GM19468 (cell line): ENCODE measurements at regions not wholly inside any gene's neighbourhood (a gene's known extent, or its start where the extent isn't known, plus 50 kb on each side); places are given as distances from the start of the nearest gene placed in this dataset.
"Not testable (repeated sequence)": the region's sequence is repeated elsewhere in the genome, so short reads cannot be mapped to it uniquely, and the experiment has no call there.

ENCODE experiments used
- ATAC-seq: cut with Tn5 transposase; IDR thresholded peaks from one replicate; pipeline ENCODE4 v1.9.1; 2021; ENCODE audit warnings: mild to moderate bottlenecking, moderate library complexity, moderate number of reproducible peaks; ENCODE audit not compliant: unreplicated experiment; ENCODE audit errors: extremely low read depth

GRCh38 chr6:47180633-47181032 is 129.1 kb downstream of the TNFRSF21 start:
- no peak for ATAC-seq

- ATAC-seq = no peak
Measured at GRCh38 chr6:47179286-47179685, 130.4 kb downstream of the TNFRSF21 start.

GRCh38 chr6:47175656-47176055 is 133.5 kb upstream of the ADGRF1 start:
- no peak for ATAC-seq

- ATAC-seq = no peak
Measured at GRCh38 chr6:47174502-47175023, 132.4 kb upstream of the ADGRF1 start.

GRCh38 chr6:47174063-47174462 is 131.9 kb upstream of the ADGRF1 start:
- not testable (repeated sequence) for ATAC-seq

- not testable (repeated sequence) for ATAC-seq
Measured at GRCh38 chr6:47173145-47173544, 131.0 kb upstream of the ADGRF1 start.

- no peak for ATAC-seq
Measured at GRCh38 chr6:47170617-47170947, 128.4 kb upstream of the ADGRF1 start.

- no peak for ATAC-seq
Measured at GRCh38 chr6:47169785-47170616, 127.9 kb upstream of the ADGRF1 start.

- no peak for ATAC-seq
Measured at GRCh38 chr6:47168180-47168579, 126.0 kb upstream of the ADGRF1 start.

- peak; percentile 61 for ATAC-seq
Measured at GRCh38 chr6:47165918-47166317, 123.8 kb upstream of the ADGRF1 start.

GRCh38 chr6:47164877-47165276 is 122.7 kb upstream of the ADGRF1 start:
- no peak for ATAC-seq

GRCh38 chr6:47163536-47163935 is 121.4 kb upstream of the ADGRF1 start:
- ATAC-seq = no peak

- ATAC-seq = no peak
Measured at GRCh38 chr6:47162793-47163192, 120.7 kb upstream of the ADGRF1 start.

- ATAC-seq = no peak
Measured at GRCh38 chr6:47162231-47162630, 120.1 kb upstream of the ADGRF1 start.

- no peak for ATAC-seq
Measured at GRCh38 chr6:47161176-47161687, 119.1 kb upstream of the ADGRF1 start.

- no peak for ATAC-seq
Measured at GRCh38 chr6:47160702-47161101, 118.6 kb upstream of the ADGRF1 start.

- no peak for ATAC-seq
Measured at GRCh38 chr6:47159763-47160162, 117.6 kb upstream of the ADGRF1 start.

- ATAC-seq = no peak
Measured at GRCh38 chr6:47157653-47158219, 115.6 kb upstream of the ADGRF1 start.

- no peak for ATAC-seq
Measured at GRCh38 chr6:47157063-47157462, 114.9 kb upstream of the ADGRF1 start.

GRCh38 chr6:47156196-47156595 is 114.1 kb upstream of the ADGRF1 start:
- no peak for ATAC-seq

- no peak for ATAC-seq
Measured at GRCh38 chr6:47153404-47153755, 111.2 kb upstream of the ADGRF1 start.
